NOMO-1 treated with DMSO at 0.1 percent for 48 hours (cell line): ENCODE measurements at regions not wholly inside any gene's neighbourhood (a gene's known extent, or its start where the extent isn't known, plus 50 kb on each side); places are given as distances from the start of the nearest gene placed in this dataset.
"Not testable (repeated sequence)": the region's sequence is repeated elsewhere in the genome, so short reads cannot be mapped to it uniquely, and the experiment has no call there.

Experiments
- DNase-seq: peaks from one replicate; lab custom pipeline; 2025; ENCODE audit not compliant: unreplicated experiment; lab: John Stamatoyannopoulos, UW

- no peak for DNase-seq
Observed at GRCh38 chr1:213702703-213703102, 285.1 kb upstream of the PROX1 start.

DNA sequence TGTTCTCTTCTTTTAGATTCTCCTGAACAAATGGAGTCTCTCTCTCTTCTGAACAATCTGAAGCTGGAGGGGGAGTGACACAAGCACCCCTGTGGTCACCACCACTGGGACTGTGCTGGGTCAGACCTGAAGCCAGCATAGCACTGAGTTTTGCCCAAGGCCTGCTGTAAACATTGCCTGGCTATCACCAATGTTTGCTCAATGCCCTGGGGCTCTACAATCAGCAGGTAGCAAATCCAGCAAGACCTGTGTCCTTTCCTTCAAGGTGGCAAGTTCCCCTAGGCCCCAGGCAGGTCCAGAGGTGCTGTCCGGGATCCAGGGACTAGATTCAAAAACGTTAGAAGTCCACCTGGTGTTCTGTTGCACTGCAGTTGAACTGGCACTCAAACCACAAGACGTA, 282.8 kb upstream of the PROX1 start:
- DNase-seq, result no peak

DNA sequence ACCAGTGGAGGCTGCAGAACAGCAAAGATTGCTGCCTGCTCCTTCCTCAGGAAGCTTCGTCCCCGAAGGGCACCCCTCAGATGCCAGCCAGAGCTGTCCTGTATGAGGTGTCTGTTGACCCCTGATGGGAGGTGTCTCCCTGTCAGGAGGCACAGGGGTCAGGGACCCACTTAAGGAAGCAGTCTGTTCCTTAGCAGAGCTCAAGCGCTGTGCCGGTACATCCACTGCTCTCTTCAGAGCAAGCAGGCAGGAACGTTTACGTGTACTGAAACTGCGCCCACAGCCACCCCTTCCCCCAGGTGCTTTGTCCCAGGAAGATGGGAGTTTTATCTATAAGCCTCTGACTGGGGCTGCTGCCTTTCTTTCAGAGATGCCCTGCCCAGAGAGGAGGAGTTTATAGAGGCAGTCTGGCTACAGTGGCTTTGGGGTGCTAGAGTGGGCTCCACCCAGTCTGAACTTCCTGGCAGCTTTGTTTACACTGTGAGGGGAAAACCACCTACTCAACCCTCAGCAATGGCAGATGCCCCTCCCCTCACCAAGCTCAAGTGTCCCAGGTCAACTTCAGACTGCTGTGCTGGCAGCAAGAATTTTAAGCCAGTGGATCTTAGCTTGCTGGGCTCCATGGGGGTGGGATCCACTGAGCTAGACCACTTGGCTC, 275.8 kb upstream of the PROX1 start:
- not testable (repeated sequence) for DNase-seq

DNA sequence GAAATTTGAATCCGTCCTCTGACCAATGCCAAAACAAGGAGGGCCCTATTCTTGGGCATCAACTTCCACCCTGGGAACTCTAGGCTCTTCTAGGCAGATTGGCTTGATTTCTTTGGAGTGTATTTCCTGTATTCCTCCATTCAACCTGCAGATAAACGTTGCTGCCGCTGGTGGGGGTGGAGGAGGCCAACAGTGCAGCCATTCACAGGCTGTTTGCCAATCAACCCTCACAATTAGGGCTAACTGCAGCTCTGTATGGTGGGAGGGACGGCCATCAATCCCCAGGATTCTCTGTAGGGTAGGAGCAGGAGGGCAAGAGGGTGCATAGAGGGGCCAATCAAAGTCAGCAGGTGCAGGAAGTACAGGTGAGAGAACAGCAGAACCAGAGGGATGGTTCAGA, 273.1 kb upstream of the PROX1 start:
- no peak for DNase-seq

- DNase-seq, result no peak
Observed at GRCh38 chr1:213715182-213715581, 272.6 kb upstream of the PROX1 start.

- peak; percentile 21 for DNase-seq
Observed at GRCh38 chr1:213719462-213719861, 268.3 kb upstream of the PROX1 start.

GRCh38 chr1:213720032-213720431, 267.7 kb upstream of the PROX1 start:
- no peak for DNase-seq

GRCh38 chr1:213723187-213723586, 264.6 kb upstream of the PROX1 start:
- peak; percentile 9 for DNase-seq

DNA sequence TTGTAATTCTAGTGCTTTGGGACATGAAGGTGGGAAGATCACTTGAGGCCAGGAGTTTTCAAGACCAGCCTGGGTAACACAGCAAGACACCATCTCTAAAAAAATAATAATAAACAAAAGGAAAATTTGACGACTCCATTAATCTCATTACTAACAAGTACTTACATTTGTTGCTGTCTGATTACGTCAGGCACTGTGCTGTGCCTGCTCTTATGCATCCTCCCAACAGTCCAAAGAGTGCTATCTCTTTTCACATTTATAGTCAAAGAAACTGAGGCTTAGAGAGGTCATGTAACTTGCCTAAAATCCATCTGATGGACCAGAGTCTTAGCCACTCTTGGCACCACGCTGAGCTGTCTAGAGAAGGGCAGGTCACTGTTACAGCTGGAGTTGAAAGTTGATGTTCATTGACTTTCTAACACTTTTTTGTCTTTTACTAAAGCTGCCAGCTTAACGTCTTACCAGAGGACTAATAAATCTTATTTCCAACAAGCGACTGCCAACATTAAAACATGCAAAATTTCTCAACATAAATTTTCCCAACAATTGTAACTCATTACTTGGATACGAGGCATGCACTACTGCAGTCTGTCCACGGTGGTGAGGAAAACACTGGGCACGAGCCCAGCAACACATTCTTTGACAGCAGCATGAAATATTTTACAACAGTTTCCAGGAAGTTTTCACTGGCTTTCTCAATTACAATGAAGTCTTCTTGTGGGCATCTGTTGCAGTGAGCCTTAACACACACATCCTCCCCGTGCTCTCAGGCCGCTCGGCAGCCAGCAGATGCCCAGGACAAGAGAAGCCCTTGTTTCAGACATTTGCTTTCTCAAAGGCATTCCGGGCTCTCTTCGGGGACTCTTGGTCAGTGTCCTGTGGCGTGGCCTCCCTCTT, 262.9 kb upstream of the PROX1 start:
- DNase-seq, result no peak

GRCh38 chr1:213727853-213728592, 259.8 kb upstream of the PROX1 start:
- no peak for DNase-seq

- DNase-seq, result no peak
Observed at GRCh38 chr1:213728593-213729536, 258.9 kb upstream of the PROX1 start.

GRCh38 chr1:213733705-213734104, 254.1 kb upstream of the PROX1 start:
- DNase-seq, result no peak

DNA sequence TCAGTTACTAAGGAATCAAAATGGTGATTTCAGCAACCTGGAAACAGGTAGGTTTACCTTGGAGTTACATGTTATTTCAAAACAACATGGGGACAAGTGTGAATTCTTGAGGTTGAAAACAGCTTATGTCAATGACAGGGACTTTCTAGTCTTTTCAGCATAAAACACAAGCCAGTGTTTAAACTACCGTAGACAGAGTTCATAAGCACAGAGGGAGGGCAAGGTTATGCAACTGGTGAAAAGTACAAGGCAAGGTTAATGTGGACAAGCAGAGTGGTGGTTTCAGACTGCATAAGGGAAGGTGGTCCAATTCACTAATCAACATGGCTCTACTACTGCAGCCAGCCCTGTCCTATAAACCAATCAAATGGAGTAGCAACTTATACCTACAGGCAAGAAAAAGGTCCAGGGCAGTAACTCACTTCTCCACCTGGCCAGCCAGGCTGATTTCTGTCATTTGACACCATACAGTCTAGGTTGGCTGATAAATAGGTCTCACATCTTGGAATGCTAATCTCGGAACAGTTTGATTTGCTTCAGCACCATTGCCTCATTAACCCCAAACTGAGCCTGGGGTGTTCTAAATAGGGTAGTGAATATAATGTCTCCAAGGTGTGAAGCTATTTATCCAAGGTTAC, 250.3 kb upstream of the PROX1 start:
- no peak for DNase-seq

DNA sequence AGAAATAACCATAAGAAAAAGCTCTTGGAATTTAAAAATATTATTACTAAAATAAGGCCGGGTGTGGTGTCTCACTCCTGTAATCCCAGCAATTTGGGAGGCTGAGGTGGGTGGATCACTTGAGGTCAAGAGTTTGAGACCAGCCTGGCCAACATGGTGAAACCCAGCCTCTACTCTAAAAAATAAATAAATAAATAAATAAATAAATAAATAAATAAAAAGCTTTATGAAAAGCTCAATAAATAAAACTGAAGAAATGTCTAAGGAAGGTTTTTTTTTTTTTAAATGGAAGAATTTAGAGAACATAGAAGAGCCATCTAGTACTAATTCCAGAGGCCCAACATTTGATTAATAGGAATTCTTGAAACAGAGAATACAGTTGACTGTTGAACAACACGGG, 249.1 kb upstream of the PROX1 start:
- DNase-seq, result no peak

- DNase-seq, result no peak
Observed at GRCh38 chr1:213742992-213743391, 244.8 kb upstream of the PROX1 start.

- DNase-seq, result no peak
Observed at GRCh38 chr1:213744780-213745179, 243.0 kb upstream of the PROX1 start.

DNA sequence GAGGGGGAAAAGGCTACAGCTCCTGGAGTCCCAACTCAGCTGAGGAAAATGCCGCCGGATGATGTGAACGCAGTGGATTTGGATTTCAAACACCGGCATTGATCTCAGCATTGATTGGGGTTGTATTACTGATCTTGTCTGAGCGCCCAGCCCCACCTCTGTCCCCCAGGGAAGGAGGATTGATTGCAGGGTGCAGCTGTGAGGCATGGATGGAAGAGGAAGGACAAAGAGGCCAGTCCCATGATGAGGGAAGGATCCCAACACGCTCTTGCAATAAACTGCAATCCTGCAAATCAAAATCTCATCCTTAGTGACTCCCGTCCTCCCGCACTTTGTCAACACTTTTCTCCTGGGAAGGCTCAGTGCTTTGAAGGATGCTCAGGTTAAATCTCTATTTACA, 242.3 kb upstream of the PROX1 start:
- DNase-seq, result no peak

DNA sequence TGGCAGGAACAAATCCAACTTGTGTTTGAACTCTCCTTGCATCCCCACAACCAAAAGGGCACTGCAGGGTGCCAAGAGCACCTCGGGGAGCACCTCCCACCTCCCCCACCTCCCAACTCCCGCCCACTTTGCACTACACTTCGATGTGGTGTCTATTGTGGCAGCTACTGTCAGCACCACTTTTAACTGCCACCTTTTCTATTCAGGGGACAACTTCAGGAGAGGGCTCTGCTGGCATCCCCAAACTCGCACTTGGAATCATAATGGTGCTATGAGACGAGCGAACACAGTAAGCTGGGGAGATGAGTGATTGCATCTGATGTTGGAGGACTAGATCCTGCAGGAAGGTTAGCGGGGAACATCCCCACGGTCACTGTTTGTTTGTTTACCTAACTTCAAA, 238.2 kb upstream of the PROX1 start:
- no peak for DNase-seq

GRCh38 chr1:213750231-213751063, 237.3 kb upstream of the PROX1 start:
- DNase-seq, result no peak
